H1 (cell line): ENCODE measurements at regions not wholly inside any gene's neighbourhood (a gene's known extent, or its start where the extent isn't known, plus 50 kb on each side); places are given as distances from the start of the nearest gene placed in this dataset.

Source experiments
- CTCF ChIA-PET: fragments of 300-600 bp; sonication (Branson Sonifier 250); formaldehyde crosslinking; loops from one replicate; lab custom pipeline; 2021; ENCODE audit not compliant: partially characterized antibody; lab: Charles Lee
- POLR2A ChIA-PET: fragments of 300-600 bp; sonication (Branson Sonifier 250); formaldehyde crosslinking; loops from one replicate; lab custom pipeline; 2021; ENCODE audit warnings: inconsistent platforms; ENCODE audit not compliant: partially characterized antibody; lab: Charles Lee
- DNase-seq, 2 experiments: peaks; one replicate each; pipeline versions ENCODE4 v3.0.0 to v3.0.0-alpha.2; 2010 to 2022; ENCODE audit warnings: low spot score in 2 of 2, low read depth in 1 of 2, mixed read lengths in 1 of 2
- FAIRE-seq: peaks from 2 replicates; lab custom pipeline; 2011; peaks lifted over from hg19 to GRCh38; lab: Jason Lieb, UNC
- H2AFZ ChIP-seq: 2 replicates; pipeline ENCODE4 v1.8.1; 2012; ENCODE audit warnings: low read length, inconsistent platforms
- H2AK5ac ChIP-seq: 2 replicates; pipeline ENCODE4 v1.6.1; 2013; ENCODE audit warnings: low read depth, low read length
- H2BK120ac ChIP-seq: replicated peaks from 2 replicates; pipeline ENCODE3; 2013; ENCODE audit warnings: low read depth, low read length, inconsistent platforms
- H2BK12ac ChIP-seq: 2 replicates; pipeline ENCODE4 v1.6.1; 2013; ENCODE audit warnings: low read depth, low read length
- H2BK15ac ChIP-seq: 2 replicates; pipeline ENCODE4 v1.6.1; 2013; ENCODE audit warnings: low read length
- H2BK20ac ChIP-seq: 2 replicates; pipeline ENCODE4 v1.6.1; 2013; ENCODE audit warnings: low read length
- H2BK5ac ChIP-seq: 2 replicates; pipeline ENCODE4 v1.6.1; 2013; ENCODE audit warnings: low read depth, low read length
- H3K14ac ChIP-seq: 2 replicates; pipeline ENCODE4 v1.6.1; 2013; ENCODE audit warnings: inconsistent platforms; ENCODE audit not compliant: insufficient read length
- H3K18ac ChIP-seq: 2 replicates; pipeline ENCODE4 v1.6.1; 2013; ENCODE audit warnings: low read length; ENCODE audit errors: extremely low read depth
- H3K23ac ChIP-seq: 2 replicates; pipeline ENCODE4 v1.6.1; 2013; ENCODE audit warnings: inconsistent platforms; ENCODE audit not compliant: insufficient read length
- H3K23me2 ChIP-seq: 2 replicates; pipeline ENCODE4 v1.6.1; 2013; ENCODE audit warnings: low read depth, low read length
- H3K27ac ChIP-seq: 2 replicates; pipeline ENCODE4 v1.6.1; 2011; ENCODE audit warnings: low read depth, low read length, inconsistent platforms
- H3K27me3 ChIP-seq, 4 experiments: replicated peaks in 1 of 4; 1 replicate in 1 of 4; 2 replicates in 3 of 4; pipeline versions ENCODE4 v1.6.1 to v1.8.1; 2011 to 2013; ENCODE audit warnings: low read length in 3 of 4, mild to moderate bottlenecking in 3 of 4, inconsistent platforms in 2 of 4, mixed read lengths in 2 of 4, moderate library complexity in 1 of 4; ENCODE audit not compliant: control insufficient read depth in 3 of 4, insufficient read depth in 3 of 4; ENCODE audit errors: extremely low read depth in 1 of 4
- H3K36me3 ChIP-seq, 4 experiments: 2 replicates each; pipeline versions ENCODE4 v1.6.1 to v1.8.1; 2011 to 2013; ENCODE audit warnings: mild to moderate bottlenecking in 4 of 4, low read length in 3 of 4, moderate library complexity in 2 of 4, control low read depth in 1 of 4, inconsistent platforms in 1 of 4; ENCODE audit not compliant: insufficient read depth in 4 of 4, control insufficient read depth in 2 of 4
- H3K4ac ChIP-seq: replicated peaks from 2 replicates; pipeline ENCODE3; 2013; ENCODE audit warnings: low read length, low read depth, mixed read lengths, inconsistent platforms; ENCODE audit not compliant: insufficient read length
- H3K4me1 ChIP-seq, 4 experiments: replicated peaks in 1 of 4; 1 replicate in 1 of 4; 2 replicates in 3 of 4; pipeline versions ENCODE4 v1.6.1 to v1.8.1; 2011 to 2013; ENCODE audit warnings: low read length in 3 of 4, inconsistent platforms in 2 of 4, mixed read lengths in 1 of 4; ENCODE audit not compliant: insufficient read depth in 4 of 4, control insufficient read depth in 3 of 4
- H3K4me2 ChIP-seq, 2 experiments: 2 replicates each; pipeline versions ENCODE4 v1.6.1 to v1.8.1; 2011 to 2013; ENCODE audit warnings: low read depth in 2 of 2, low read length in 2 of 2, control low read depth in 1 of 2, inconsistent platforms in 1 of 2, mild to moderate bottlenecking in 1 of 2; ENCODE audit not compliant: insufficient read depth in 1 of 2
- H3K4me3 ChIP-seq, 4 experiments: fragments of 200-600, 300-600 bp in 1 of 4; sonication (generic), shearing (Covaris generic), sonication (Bioruptor Twin) in 1 of 4; 2 replicates each; pipeline versions ENCODE4 v1.5.1 to v1.8.1; 2011 to 2016; ENCODE audit warnings: low read length in 4 of 4, low read depth in 3 of 4, control low read depth in 2 of 4, inconsistent platforms in 2 of 4, mild to moderate bottlenecking in 2 of 4, mixed read lengths in 1 of 4, moderate library complexity in 1 of 4; ENCODE audit not compliant: insufficient read depth in 2 of 4; ENCODE audit errors: extremely low read depth in 1 of 4
- H3K56ac ChIP-seq: replicated peaks from 2 replicates; pipeline ENCODE3; 2013; ENCODE audit warnings: low read depth, mild to moderate bottlenecking, mixed read lengths, low read length, inconsistent platforms; ENCODE audit not compliant: insufficient read length
- H3K79me1 ChIP-seq: 2 replicates; pipeline ENCODE4 v1.6.1; 2013; ENCODE audit warnings: low read depth, low read length, control low read depth
- H3K79me2 ChIP-seq, 2 experiments: 2 replicates each; pipeline versions ENCODE4 v1.6.1 to v1.8.1; 2012 to 2013; ENCODE audit warnings: low read length in 2 of 2, mild to moderate bottlenecking in 2 of 2, inconsistent platforms in 1 of 2; ENCODE audit not compliant: insufficient read depth in 2 of 2, control insufficient read depth in 1 of 2
- H3K9ac ChIP-seq, 4 experiments: replicated peaks in 1 of 4; 1 replicate in 1 of 4; 2 replicates in 3 of 4; pipeline versions ENCODE4 v1.6.1 to v1.8.1; 2011 to 2013; ENCODE audit warnings: low read depth in 3 of 4, low read length in 3 of 4, control low read depth in 2 of 4, mild to moderate bottlenecking in 2 of 4, moderate library complexity in 2 of 4, inconsistent platforms in 1 of 4; ENCODE audit errors: extremely low read depth in 1 of 4
- H3K9me3 ChIP-seq, 2 experiments: 2 replicates each; pipeline versions ENCODE4 v1.6.1 to v1.8.1; 2012 to 2013; ENCODE audit warnings: mild to moderate bottlenecking in 2 of 2, moderate library complexity in 2 of 2, control low read depth in 1 of 2, inconsistent platforms in 1 of 2, low read depth in 1 of 2, low read length in 1 of 2, mixed read lengths in 1 of 2; ENCODE audit not compliant: insufficient read depth in 2 of 2
- H4K20me1 ChIP-seq, 2 experiments: replicated peaks in 1 of 2; 2 replicates each; pipeline versions ENCODE3 to v1.8.1; 2011 to 2013; ENCODE audit warnings: inconsistent platforms in 2 of 2, low read length in 2 of 2, mild to moderate bottlenecking in 1 of 2; ENCODE audit not compliant: insufficient read depth in 2 of 2, control insufficient read depth in 1 of 2
- H4K5ac ChIP-seq: 2 replicates; pipeline ENCODE4 v1.6.1; 2013; ENCODE audit warnings: low read length, low read depth, mixed read lengths, inconsistent platforms; ENCODE audit not compliant: insufficient read length
- H4K8ac ChIP-seq: 2 replicates; pipeline ENCODE4 v1.8.0; 2013; ENCODE audit warnings: mild to moderate bottlenecking, moderate library complexity, low read length, inconsistent platforms; ENCODE audit not compliant: insufficient read depth; ENCODE audit errors: extremely low read depth
- H4K91ac ChIP-seq: replicated peaks from 2 replicates; pipeline ENCODE3; 2013; ENCODE audit warnings: low read length, mixed read lengths, inconsistent platforms; ENCODE audit not compliant: insufficient read length
- WGBS, 2 experiments: shearing (Covaris generic) in 1 of 2; methylation state at CpG; one replicate each; pipeline versions ENCODE4 v1.1.6 to v1.1.7; 2013 to 2015; ENCODE audit warnings: low lambda C conversion rate in 2 of 2, mixed read lengths in 2 of 2, inconsistent platforms in 1 of 2, low coverage in 1 of 2, missing lambda C conversion rate in 1 of 2; ENCODE audit not compliant: insufficient replicate concordance in 2 of 2, insufficient coverage in 1 of 2, insufficient read length in 1 of 2; ENCODE audit errors: extremely low coverage in 1 of 2, missing lambda C conversion rate in 1 of 2; 5-methylcytosine and 5-hydroxymethylcytosine counted together

DNA sequence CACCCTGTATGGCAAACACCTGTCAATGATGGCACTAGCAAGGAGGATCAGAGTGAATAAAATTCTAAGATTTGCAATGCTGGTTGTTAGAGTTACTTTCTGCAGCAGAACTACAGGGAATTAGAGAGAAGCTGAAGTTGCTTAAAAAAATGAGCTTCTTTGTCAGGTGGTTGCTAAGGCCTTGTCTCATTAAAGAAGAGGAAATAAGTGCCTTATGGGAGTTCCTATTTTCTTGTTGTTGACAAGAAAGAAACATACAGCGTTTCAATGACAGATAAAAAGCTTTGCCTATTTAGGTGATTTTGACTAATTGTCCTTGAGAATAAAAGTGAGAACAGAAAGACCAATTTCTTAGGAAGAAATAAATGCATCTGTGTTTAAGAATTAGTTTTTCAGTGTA, 106.0 kb upstream of the ARHGAP24 start:
- POLR2A ChIA-PET: no interaction called here
- Histone ChIP-seq H2AK5ac (no peak overlapping the region), H3K4ac (no peak overlapping the region), H3K56ac (no peak overlapping the region), H3K79me1 (no peaks in the 10 kb centered on the region), H2BK120ac (no peak overlapping the region), H3K18ac (no peak overlapping the region), H2BK15ac (no peak overlapping the region), H2BK5ac (no peak overlapping the region), H3K9me3 (no peaks in the 10 kb centered on the region), H3K4me1 (peaks cover 0 to 10% (median 0%) of the 10 kb centered on the region in 4 experiments; a peak in 1 of 7 replicates), H3K9ac (no peak overlapping the region), H4K5ac (peak overlapping the region; percentile 44), H3K36me3 (no peaks in the 10 kb centered on the region), H4K91ac (no peak overlapping the region), H3K79me2 (no peaks in the 10 kb centered on the region), H2BK12ac (no peak overlapping the region), H3K27ac (no peak overlapping the region), H3K4me2 (no peak overlapping the region), H4K20me1 (no peaks in the 10 kb centered on the region), H3K27me3 (no peaks in the 10 kb centered on the region), H2BK20ac (no peak overlapping the region), H3K23me2 (no peaks in the 10 kb centered on the region), H3K23ac (no peak overlapping the region), H3K4me3 (no peak overlapping the region), H4K8ac (no peak overlapping the region), H2AFZ (no peak overlapping the region), H3K14ac (no peak overlapping the region)
- WGBS, 2 experiments: 88% methylated on average over 1 of the region's 1 CpG; no CpG with 5 or more reads in 1 of the 2 experiments
- CTCF ChIA-PET: interaction anchor here (0.8 to 2.8 kb wide), 12 partner anchors 9 to 314 kb away, joined by 3 to 16 read pairs (median 4); no protein-coding TSS in a partner anchor
- no peak for FAIRE-seq
- no peak for DNase-seq
